CD14-positive monocyte (primary cell): ENCODE measurements at regions not wholly inside any gene's neighbourhood (a gene's known extent, or its start where the extent isn't known, plus 50 kb on each side); places are given as distances from the start of the nearest gene placed in this dataset.

Experiments
- DNase-seq, 3 donors: peaks; one replicate each; pipeline ENCODE4 v3.0.0-alpha.2; 2011 to 2022
- H2AFZ ChIP-seq: 2 replicates; pipeline ENCODE4 v1.6.0; 2012; ENCODE audit warnings: mild to moderate bottlenecking, low read depth, low read length, inconsistent platforms; ENCODE audit not compliant: insufficient read depth, poor library complexity, severe bottlenecking
- H3K27ac ChIP-seq, 2 donors: 1 replicate in 1 of 2; 2 replicates in 1 of 2; pipeline ENCODE4 v1.5.1; 2012 to 2013; ENCODE audit warnings: low read length in 2 of 2, control low read depth in 1 of 2, inconsistent platforms in 1 of 2, low read depth in 1 of 2, mild to moderate bottlenecking in 1 of 2
- H3K27me3 ChIP-seq, 2 donors: one replicate each; pipeline versions ENCODE4 v1.6.0 to v1.6.1; 2011 to 2013; ENCODE audit warnings: low read length in 2 of 2; ENCODE audit not compliant: control insufficient read depth in 2 of 2, insufficient read depth in 2 of 2
- H3K36me3 ChIP-seq, 2 donors: replicated peaks in 1 of 2; 1 replicate in 1 of 2; 2 replicates in 1 of 2; pipeline versions ENCODE4 v1.5.1 to v1.6.1; 2012 to 2013; ENCODE audit warnings: low read length in 2 of 2, control low read depth in 1 of 2, inconsistent platforms in 1 of 2, mild to moderate bottlenecking in 1 of 2; ENCODE audit not compliant: insufficient read depth in 2 of 2, control insufficient read depth in 1 of 2
- H3K4me1 ChIP-seq, 2 donors: 1 replicate in 1 of 2; 2 replicates in 1 of 2; pipeline versions ENCODE4 v1.5.1 to v1.6.1; 2012 to 2013; ENCODE audit warnings: low read length in 2 of 2, control low read depth in 1 of 2, inconsistent platforms in 1 of 2, mild to moderate bottlenecking in 1 of 2, moderate library complexity in 1 of 2; ENCODE audit not compliant: insufficient read depth in 2 of 2, control insufficient read depth in 1 of 2
- H3K4me2 ChIP-seq: replicated peaks from 2 replicates; pipeline ENCODE3; 2012; ENCODE audit warnings: low read length, moderate library complexity, mild to moderate bottlenecking; ENCODE audit not compliant: poor library complexity, severe bottlenecking; ENCODE audit errors: extremely low read depth
- H3K4me3 ChIP-seq, 3 experiments: fragments of 200-600 bp in 1 of 3; sonication (generic) in 1 of 3; replicated peaks in 1 of 3; 1 replicate in 2 of 3; 2 replicates in 1 of 3; pipeline ENCODE4 v1.5.1; 2011 to 2013; ENCODE audit warnings: low read length in 3 of 3, mild to moderate bottlenecking in 3 of 3, control low read depth in 2 of 3, low read depth in 2 of 3, inconsistent platforms in 1 of 3, moderate library complexity in 1 of 3
- H3K79me2 ChIP-seq: 2 replicates; pipeline ENCODE4 v1.6.0; 2012; ENCODE audit warnings: mild to moderate bottlenecking, control low read depth, inconsistent platforms, low read length, moderate library complexity; ENCODE audit not compliant: insufficient read depth
- H3K9ac ChIP-seq: 2 replicates; pipeline ENCODE4 v1.6.0; 2017; ENCODE audit warnings: low read length, mild to moderate bottlenecking; ENCODE audit not compliant: insufficient read depth, poor library complexity, severe bottlenecking
- H3K9me3 ChIP-seq, 2 donors: replicated peaks in 1 of 2; 1 replicate in 1 of 2; 2 replicates in 1 of 2; pipeline versions ENCODE4 v1.5.1 to v1.6.1; 2012 to 2013; ENCODE audit warnings: low read length in 2 of 2, control low read depth in 1 of 2; ENCODE audit not compliant: control insufficient read depth in 1 of 2, insufficient read depth in 1 of 2
- H4K20me1 ChIP-seq: 2 replicates; pipeline ENCODE4 v1.6.0; 2012; ENCODE audit warnings: mild to moderate bottlenecking, low read length, control low read depth, moderate library complexity; ENCODE audit not compliant: insufficient read depth
- H3K27ac Mint-ChIP-seq, 7 donors: one replicate each; pipeline ENCODE4 v1.8.0; 2020; ENCODE audit warnings: mild to moderate bottlenecking in 7 of 7, mixed read lengths in 7 of 7, moderate library complexity in 6 of 7, inconsistent platforms in 2 of 7
- H3K27me3 Mint-ChIP-seq, 3 donors: one replicate each; pipeline ENCODE4 v1.8.0; 2021 to 2022; ENCODE audit warnings: low read depth in 3 of 3, mild to moderate bottlenecking in 3 of 3, mixed read lengths in 3 of 3, moderate library complexity in 3 of 3, inconsistent platforms in 1 of 3
- H3K36me3 Mint-ChIP-seq, 2 donors: one replicate each; pipeline ENCODE4 v1.8.0; 2020; ENCODE audit warnings: mixed read lengths in 2 of 2, inconsistent platforms in 1 of 2, mild to moderate bottlenecking in 1 of 2
- H3K4me1 Mint-ChIP-seq: one replicate; pipeline ENCODE4 v1.8.0; 2020; ENCODE audit warnings: mild to moderate bottlenecking, mixed read lengths
- H3K4me3 Mint-ChIP-seq, 2 donors: one replicate each; pipeline ENCODE4 v1.8.0; 2020; ENCODE audit warnings: mild to moderate bottlenecking in 2 of 2, mixed read lengths in 2 of 2, moderate library complexity in 1 of 2
- H3K9me3 Mint-ChIP-seq, 7 donors: one replicate each; pipeline ENCODE4 v1.8.0; 2020 to 2022; ENCODE audit warnings: mixed read lengths in 7 of 7, mild to moderate bottlenecking in 6 of 7, moderate library complexity in 6 of 7, inconsistent platforms in 2 of 7
- WGBS: methylation state at CpG from one replicate; pipeline ENCODE4 v1.1.5; 2013; ENCODE audit warnings: missing lambda C conversion rate; ENCODE audit not compliant: insufficient coverage; 5-methylcytosine and 5-hydroxymethylcytosine counted together
- intact Hi-C, 2 donors: fragments of 100-400 bp; cut with micrococcal nuclease; formaldehyde crosslinking; loops; one replicate each; pipeline versions ENCODE4 v1.15.0 to v1.15.1; 2023
- TF ChIP-seq, protein P1 (sequence below): fragments of 200-600 bp; IDR thresholded peaks from one replicate; pipeline ENCODE4 v1.8.0; 2022; ENCODE audit warnings: antibody characterized with exemption, mild to moderate bottlenecking

DNA sequence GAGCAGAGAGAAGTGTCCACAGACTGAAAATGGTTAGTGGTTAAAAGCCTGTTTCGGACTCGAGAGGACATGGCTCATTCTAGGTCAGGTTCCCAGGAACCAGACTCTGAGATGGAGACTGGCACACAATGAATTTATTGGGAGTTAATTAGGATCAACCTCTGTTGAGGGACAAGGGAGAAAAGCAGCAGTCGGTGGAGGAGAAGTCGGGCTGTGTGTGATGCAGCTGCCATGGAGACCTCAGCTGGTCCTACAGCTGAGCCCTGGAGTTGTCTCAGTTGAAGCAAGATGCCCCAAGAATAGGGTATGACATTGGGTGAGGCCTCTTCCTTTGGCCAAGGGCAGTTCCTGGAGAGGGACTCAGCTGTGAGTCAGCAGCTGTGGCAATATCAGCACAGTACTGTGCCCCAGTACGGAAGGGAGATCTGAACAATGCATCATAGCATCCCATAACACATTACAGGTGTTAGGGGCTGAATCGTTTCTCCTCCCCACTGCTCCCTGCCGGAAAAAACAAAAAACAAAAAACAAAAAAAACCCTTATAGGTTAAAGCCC, 105.4 kb downstream of the ABHD5 start:
- H3K36me3 Mint-ChIP-seq: no peaks in the 10 kb centered on the region
- Histone ChIP-seq H3K4me2 (no peak overlapping the region), H3K9ac (no peak overlapping the region), H3K4me1 (no peaks in the 10 kb centered on the region), H3K4me3 (no peak overlapping the region), H3K9me3 (peaks cover 0 to 3% of the 10 kb centered on the region in 2 donors), H3K36me3 (no peaks in the 10 kb centered on the region), H3K27ac (no peak overlapping the region), H3K27me3 (no peaks in the 10 kb centered on the region), H4K20me1 (no peaks in the 10 kb centered on the region), H3K79me2 (no peaks in the 10 kb centered on the region), H2AFZ (no peak overlapping the region)
- H3K27ac Mint-ChIP-seq: no peak overlapping the region
- DNase-seq: no peak
- H3K27me3 Mint-ChIP-seq: peaks cover 2 to 8% (median 3%) of the 10 kb centered on the region in 3 donors
- TF ChIP-seq, protein P1, sequence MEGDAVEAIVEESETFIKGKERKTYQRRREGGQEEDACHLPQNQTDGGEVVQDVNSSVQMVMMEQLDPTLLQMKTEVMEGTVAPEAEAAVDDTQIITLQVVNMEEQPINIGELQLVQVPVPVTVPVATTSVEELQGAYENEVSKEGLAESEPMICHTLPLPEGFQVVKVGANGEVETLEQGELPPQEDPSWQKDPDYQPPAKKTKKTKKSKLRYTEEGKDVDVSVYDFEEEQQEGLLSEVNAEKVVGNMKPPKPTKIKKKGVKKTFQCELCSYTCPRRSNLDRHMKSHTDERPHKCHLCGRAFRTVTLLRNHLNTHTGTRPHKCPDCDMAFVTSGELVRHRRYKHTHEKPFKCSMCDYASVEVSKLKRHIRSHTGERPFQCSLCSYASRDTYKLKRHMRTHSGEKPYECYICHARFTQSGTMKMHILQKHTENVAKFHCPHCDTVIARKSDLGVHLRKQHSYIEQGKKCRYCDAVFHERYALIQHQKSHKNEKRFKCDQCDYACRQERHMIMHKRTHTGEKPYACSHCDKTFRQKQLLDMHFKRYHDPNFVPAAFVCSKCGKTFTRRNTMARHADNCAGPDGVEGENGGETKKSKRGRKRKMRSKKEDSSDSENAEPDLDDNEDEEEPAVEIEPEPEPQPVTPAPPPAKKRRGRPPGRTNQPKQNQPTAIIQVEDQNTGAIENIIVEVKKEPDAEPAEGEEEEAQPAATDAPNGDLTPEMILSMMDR: no peak
- intact Hi-C loops: no loop called here
- H3K4me3 Mint-ChIP-seq: no peak overlapping the region
- WGBS: 96% methylated on average over 4 of the region's 7 CpGs
- peaks cover 0 to 10% (median 2%) of the 10 kb centered on the region in 7 donors for H3K9me3 Mint-ChIP-seq
- H3K4me1 Mint-ChIP-seq: peaks cover 7% of the 10 kb centered on the region

DNA sequence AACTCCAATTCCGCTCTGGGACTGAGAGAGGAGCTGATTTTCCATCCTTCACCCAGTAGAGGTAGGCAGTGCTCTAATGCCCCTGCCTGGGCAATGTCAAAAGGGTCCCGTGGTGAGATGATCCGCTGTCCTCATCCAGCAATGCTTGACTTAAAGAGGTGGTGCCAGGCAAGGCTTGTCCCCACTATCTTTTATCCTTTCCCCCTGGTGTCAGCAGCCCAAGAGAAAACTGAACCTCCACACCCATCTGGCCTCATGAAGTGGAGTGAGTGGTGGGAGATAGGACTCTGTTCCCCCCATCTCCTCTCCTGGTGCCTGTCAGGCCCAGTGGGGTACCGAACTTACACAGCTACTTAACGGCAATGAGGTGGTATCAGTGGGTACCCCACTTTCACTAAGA, 107.1 kb downstream of the ABHD5 start:
- Histone ChIP-seq H3K79me2 (no peaks in the 10 kb centered on the region), H3K4me1 (no peaks in the 10 kb centered on the region), H3K9me3 (peaks cover 0 to 3% of the 10 kb centered on the region in 2 donors), H3K27ac (no peak overlapping the region), H3K36me3 (no peaks in the 10 kb centered on the region), H3K4me2 (no peak overlapping the region), H3K9ac (no peak overlapping the region), H3K27me3 (no peaks in the 10 kb centered on the region), H4K20me1 (no peaks in the 10 kb centered on the region), H3K4me3 (no peak overlapping the region), H2AFZ (no peak overlapping the region)
- 100% methylated on average over 1 of the region's 5 CpGs for WGBS
- Mint-ChIP-seq H3K36me3 (no peaks in the 10 kb centered on the region), H3K27ac (no peak overlapping the region), H3K9me3 (peaks cover 0 to 10% (median 3%) of the 10 kb centered on the region in 7 donors), H3K27me3 (peaks cover 0 to 8% (median 3%) of the 10 kb centered on the region in 3 donors), H3K4me1 (peaks cover 7% of the 10 kb centered on the region), H3K4me3 (no peak overlapping the region)
- intact Hi-C loops: no loop called here
- DNase-seq: no peak
- TF ChIP-seq, protein P1: no peak
